ENCODE measurements at regions not wholly inside any gene's neighbourhood (a gene's known extent, or its start where the extent isn't known, plus 50 kb on each side); places are given as distances from the start of the nearest gene placed in this dataset.

DNA sequence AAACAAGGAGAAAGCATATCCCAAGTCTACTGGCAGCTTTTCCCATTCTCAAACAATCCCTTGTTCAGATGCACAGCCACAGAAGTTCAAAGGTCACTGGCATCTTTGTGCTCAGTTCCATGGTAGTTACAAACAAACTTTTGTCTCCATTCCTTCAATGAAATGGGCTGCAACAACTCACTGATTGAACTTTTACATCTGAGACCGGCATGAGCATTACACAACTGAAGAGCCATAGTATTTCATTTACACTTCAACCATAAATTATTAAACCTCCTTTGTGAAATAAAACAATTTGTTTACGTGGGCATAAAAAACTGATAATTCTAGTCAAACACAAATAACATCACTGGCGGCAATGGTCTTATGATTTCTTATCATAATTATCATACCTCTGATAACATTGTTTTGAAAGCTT, 67.8 kb upstream of the ARHGAP32 start:
- no peak for TF ChIP-seq GATA2 (IDR thresholded peaks at IDR 0.05; ENCODE audit: low read depth, low read length)
- no peak for TF ChIP-seq GATA3 (IDR thresholded peaks at IDR 0.05; ENCODE audit: low read depth, low read length)

Measured in SH-SY5Y (cell line).